HEK293 (cell line): ENCODE measurements at regions not wholly inside any gene's neighbourhood (a gene's known extent, or its start where the extent isn't known, plus 50 kb on each side); places are given as distances from the start of the nearest gene placed in this dataset.

Experiments
- CTCF ChIA-PET: fragments of 350-600 bp; formaldehyde crosslinking; extraction: SDS; loops from one replicate; lab custom pipeline; 2021; ENCODE audit warnings: antibody characterized with exemption; lab: Yijun Ruan, JAX
- POLR2A ChIA-PET: fragments of 300-600 bp; formaldehyde crosslinking; extraction: SDS; loops from one replicate; lab custom pipeline; 2020; ENCODE audit warnings: antibody characterized with exemption, inconsistent platforms; lab: Yijun Ruan, JAX
- H3K27ac ChIP-seq: fragments of 200-500 bp; sonication (Bioruptor generic); 2 replicates; pipeline ENCODE4 v1.5.1; 2014; ENCODE audit warnings: low read depth, low read length, control low read depth, inconsistent platforms; ENCODE audit errors: extremely low read depth
- H3K36me3 ChIP-seq, 2 experiments: fragments of 200-500 bp in 1 of 2; sonication (Bioruptor generic) in 1 of 2; 1 replicate in 1 of 2; 2 replicates in 1 of 2; pipeline ENCODE4 v1.5.1; 2014 to 2017; ENCODE audit warnings: inconsistent platforms in 2 of 2, low read length in 2 of 2; ENCODE audit not compliant: control insufficient read depth in 2 of 2, insufficient read depth in 1 of 2
- H3K4me1 ChIP-seq: fragments of 200-500 bp; sonication (Bioruptor generic); 2 replicates; pipeline ENCODE4 v1.5.1; 2014; ENCODE audit warnings: mild to moderate bottlenecking, low read length, inconsistent platforms; ENCODE audit not compliant: control insufficient read depth, insufficient read depth
- H3K4me3 ChIP-seq: 2 replicates; pipeline ENCODE4 v1.5.1; 2011; ENCODE audit warnings: low read depth, mild to moderate bottlenecking, control low read depth, low read length, moderate library complexity
- H3K9me3 ChIP-seq: fragments of 200-500 bp; sonication (Bioruptor generic); 2 replicates; pipeline ENCODE4 v1.5.1; 2014; ENCODE audit warnings: low read depth, low read length, inconsistent platforms; ENCODE audit not compliant: control insufficient read depth, insufficient read depth
- BCL11B ChIP-seq: fragments of 450-650 bp; formaldehyde crosslinking; IDR thresholded peaks from 2 replicates; pipeline ENCODE4 v1.5.1; 2016; ENCODE audit warnings: low read depth, missing biosample characterization, missing genetic modification characterization
- KLF9 ChIP-seq: fragments of 450-650 bp; formaldehyde crosslinking; IDR thresholded peaks from 2 replicates; pipeline ENCODE4 v1.5.1; 2016; ENCODE audit warnings: missing biosample characterization, missing genetic modification characterization, low read depth
- OSR2 ChIP-seq: fragments of 450-650 bp; formaldehyde crosslinking; IDR thresholded peaks from 2 replicates; pipeline ENCODE4 v1.5.1; 2016; ENCODE audit warnings: missing biosample characterization, missing genetic modification characterization
- SCRT1 ChIP-seq: fragments of 450-650 bp; formaldehyde crosslinking; IDR thresholded peaks from 2 replicates; pipeline ENCODE4 v1.5.1; 2016; ENCODE audit warnings: missing biosample characterization, missing genetic modification characterization, borderline replicate concordance
- ZBTB17 ChIP-seq: fragments of 450-650 bp; formaldehyde crosslinking; IDR thresholded peaks from 2 replicates; pipeline ENCODE4 v1.5.1; 2016; ENCODE audit warnings: missing biosample characterization, missing genetic modification characterization
- ZBTB49 ChIP-seq: fragments of 450-650 bp; formaldehyde crosslinking; IDR thresholded peaks from 2 replicates; pipeline ENCODE4 v1.5.1; 2016; ENCODE audit warnings: missing biosample characterization, missing genetic modification characterization, low read depth
- ZEB2 ChIP-seq: fragments of 450-650 bp; formaldehyde crosslinking; IDR thresholded peaks from 2 replicates; pipeline ENCODE4 v1.5.1; 2016; ENCODE audit warnings: missing biosample characterization, missing genetic modification characterization
- ZFP69B ChIP-seq: fragments of 450-650 bp; formaldehyde crosslinking; IDR thresholded peaks from 2 replicates; pipeline ENCODE4 v1.5.1; 2016; ENCODE audit warnings: missing biosample characterization, missing genetic modification characterization
- ZIC2 ChIP-seq: fragments of 450-650 bp; formaldehyde crosslinking; IDR thresholded peaks from 2 replicates; pipeline ENCODE4 v1.5.1; 2016; ENCODE audit warnings: missing biosample characterization, missing genetic modification characterization
- ZNF175 ChIP-seq: fragments of 450-650 bp; formaldehyde crosslinking; IDR thresholded peaks from 2 replicates; pipeline ENCODE4 v1.5.1; 2016; ENCODE audit warnings: missing biosample characterization, missing genetic modification characterization
- ZNF184 ChIP-seq: fragments of 450-650 bp; IDR thresholded peaks from 2 replicates; pipeline ENCODE4 v1.5.1; 2018; ENCODE audit warnings: missing biosample characterization, mild to moderate bottlenecking, missing genetic modification characterization
- ZNF366 ChIP-seq: fragments of 450-650 bp; formaldehyde crosslinking; conservative IDR thresholded peaks from 2 replicates; pipeline ENCODE4 v1.5.1; 2016; ENCODE audit warnings: missing biosample characterization, missing genetic modification characterization
- ZNF48 ChIP-seq: fragments of 450-650 bp; formaldehyde crosslinking; IDR thresholded peaks from 2 replicates; pipeline ENCODE4 v1.5.1; 2016; ENCODE audit warnings: missing biosample characterization, missing genetic modification characterization
- ZNF585B ChIP-seq: fragments of 450-650 bp; formaldehyde crosslinking; IDR thresholded peaks from 2 replicates; pipeline ENCODE4 v1.5.1; 2016; ENCODE audit warnings: missing biosample characterization, missing genetic modification characterization
- ZNF596 ChIP-seq: fragments of 450-650 bp; IDR thresholded peaks from 2 replicates; pipeline ENCODE4 v1.5.0; 2018; ENCODE audit warnings: missing biosample characterization, mild to moderate bottlenecking, missing genetic modification characterization, moderate library complexity
- ZNF600 ChIP-seq: fragments of 450-650 bp; formaldehyde crosslinking; IDR thresholded peaks from 2 replicates; pipeline ENCODE4 v1.5.1; 2016; ENCODE audit warnings: missing biosample characterization, missing genetic modification characterization
- ZNF629 ChIP-seq: fragments of 450-650 bp; formaldehyde crosslinking; IDR thresholded peaks from 2 replicates; pipeline ENCODE4 v1.5.1; 2017; ENCODE audit warnings: missing biosample characterization, missing genetic modification characterization
- ZNF645 ChIP-seq: fragments of 450-650 bp; formaldehyde crosslinking; IDR thresholded peaks from 2 replicates; pipeline ENCODE4; 2016; ENCODE audit warnings: missing biosample characterization, missing genetic modification characterization
- ZNF747 ChIP-seq: fragments of 450-650 bp; formaldehyde crosslinking; IDR thresholded peaks from 2 replicates; pipeline ENCODE4 v1.5.1; 2016; ENCODE audit warnings: missing biosample characterization, missing genetic modification characterization
- ZNF76 ChIP-seq: fragments of 450-650 bp; formaldehyde crosslinking; IDR thresholded peaks from 2 replicates; pipeline ENCODE4; 2016; ENCODE audit warnings: low read depth, missing biosample characterization, missing genetic modification characterization, borderline replicate concordance
- ZNF830 ChIP-seq: fragments of 450-650 bp; IDR thresholded peaks from 2 replicates; pipeline ENCODE4 v1.5.0; 2018; ENCODE audit warnings: missing biosample characterization, missing genetic modification characterization, low read depth, mild to moderate bottlenecking, moderate library complexity
- ZNF837 ChIP-seq: fragments of 450-650 bp; formaldehyde crosslinking; IDR thresholded peaks from 2 replicates; pipeline ENCODE4 v1.5.1; 2016; ENCODE audit warnings: missing biosample characterization, missing genetic modification characterization
- ZSCAN4 ChIP-seq: fragments of 450-650 bp; formaldehyde crosslinking; IDR thresholded peaks from 2 replicates; pipeline ENCODE4 v1.5.1; 2017; ENCODE audit warnings: missing biosample characterization, missing genetic modification characterization
- TF ChIP-seq, protein P1 (sequence below): IDR thresholded peaks from 2 replicates; pipeline ENCODE4 v1.6.1; 2011; ENCODE audit warnings: mild to moderate bottlenecking, low read depth, low read length, borderline replicate concordance
- TF ChIP-seq, protein P2 (sequence below): fragments of 450-650 bp; formaldehyde crosslinking; IDR thresholded peaks from 2 replicates; pipeline ENCODE4 v1.5.1; 2016; ENCODE audit warnings: missing biosample characterization, missing genetic modification characterization
- TF ChIP-seq, protein P3 (sequence below): fragments of 450-650 bp; formaldehyde crosslinking; IDR thresholded peaks from 2 replicates; pipeline ENCODE4 v1.5.1; 2016; ENCODE audit warnings: missing biosample characterization, missing genetic modification characterization
- TF ChIP-seq, protein P4 (sequence below): sonication (generic); formaldehyde crosslinking; IDR thresholded peaks from 2 replicates; pipeline ENCODE4 v1.8.1; 2022; ENCODE audit warnings: mild to moderate bottlenecking, moderate library complexity, missing genetic modification reagents

- no peaks in the 10 kb centered on the region for H3K9me3 ChIP-seq
- no peaks in the 10 kb centered on the region for H3K4me1 ChIP-seq
- no peak overlapping the region for H3K4me3 ChIP-seq
- POLR2A ChIA-PET, result no interaction called here
- H3K36me3 ChIP-seq, result no peaks in the 10 kb centered on the region
- no peak for TF ChIP-seq ZNF366 (tag by site-specific recombination)
- TF ChIP-seq ZNF585B, result no peak
- no peak for TF ChIP-seq ZBTB49 (tag by site-specific recombination)
- no peak for TF ChIP-seq OSR2 (tag by site-specific recombination)
- TF ChIP-seq ZNF830 (tag by site-specific recombination), result no peak
- no peak for TF ChIP-seq KLF9
- TF ChIP-seq ZNF184 (tag by site-specific recombination), result no peak
- TF ChIP-seq, protein P1, sequence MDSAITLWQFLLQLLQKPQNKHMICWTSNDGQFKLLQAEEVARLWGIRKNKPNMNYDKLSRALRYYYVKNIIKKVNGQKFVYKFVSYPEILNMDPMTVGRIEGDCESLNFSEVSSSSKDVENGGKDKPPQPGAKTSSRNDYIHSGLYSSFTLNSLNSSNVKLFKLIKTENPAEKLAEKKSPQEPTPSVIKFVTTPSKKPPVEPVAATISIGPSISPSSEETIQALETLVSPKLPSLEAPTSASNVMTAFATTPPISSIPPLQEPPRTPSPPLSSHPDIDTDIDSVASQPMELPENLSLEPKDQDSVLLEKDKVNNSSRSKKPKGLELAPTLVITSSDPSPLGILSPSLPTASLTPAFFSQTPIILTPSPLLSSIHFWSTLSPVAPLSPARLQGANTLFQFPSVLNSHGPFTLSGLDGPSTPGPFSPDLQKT, result no peak
- TF ChIP-seq ZFP69B (tag by site-specific recombination), result no peak
- TF ChIP-seq ZNF747 (tag by site-specific recombination), result no peak
- no peak for TF ChIP-seq ZNF600
- TF ChIP-seq ZNF48 (tag by site-specific recombination), result no peak
- TF ChIP-seq ZNF175 (tag by site-specific recombination), result no peak
- no peak for TF ChIP-seq ZIC2 (tag by site-specific recombination)
- TF ChIP-seq, protein P2, sequence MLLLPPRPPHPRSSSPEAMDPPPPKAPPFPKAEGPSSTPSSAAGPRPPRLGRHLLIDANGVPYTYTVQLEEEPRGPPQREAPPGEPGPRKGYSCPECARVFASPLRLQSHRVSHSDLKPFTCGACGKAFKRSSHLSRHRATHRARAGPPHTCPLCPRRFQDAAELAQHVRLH, result no peak
- no peak for TF ChIP-seq ZNF596 (tag by site-specific recombination)
- no peak overlapping the region for H3K27ac ChIP-seq
- CTCF ChIA-PET, result no interaction called here
Measured at GRCh38 chr1:189356206-189356605, 1121.5 kb downstream of the BRINP3 start.

DNA sequence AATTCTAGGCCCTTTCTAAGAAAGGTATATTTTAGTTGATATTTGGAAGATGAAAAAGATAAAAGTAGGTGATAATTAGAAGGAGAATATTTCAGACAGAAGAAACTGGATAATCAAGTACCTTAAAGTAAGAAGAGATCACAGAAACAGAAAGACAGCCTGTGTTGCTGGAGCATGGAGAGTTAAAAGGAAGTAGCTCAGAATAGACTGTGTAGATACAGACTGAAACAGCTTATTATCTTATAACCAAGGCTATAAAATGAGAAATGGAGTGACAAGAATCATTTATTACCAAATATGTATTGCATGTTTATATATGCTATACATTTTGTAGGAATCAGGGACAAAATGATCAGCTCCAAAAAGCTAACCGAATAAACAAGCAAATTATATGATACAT lies 1120.3 kb downstream of the BRINP3 start:
- Histone ChIP-seq H3K27ac (no peak overlapping the region), H3K36me3 (no peaks in the 10 kb centered on the region), H3K9me3 (no peaks in the 10 kb centered on the region), H3K4me1 (no peaks in the 10 kb centered on the region), H3K4me3 (no peak overlapping the region)
- CTCF ChIA-PET, result interaction anchor here (0.5 kb wide), 1 partner anchor 310 kb away, joined by 5 read pairs; no protein-coding TSS in a partner anchor
- POLR2A ChIA-PET, result no interaction called here
- no peak for TF ChIP-seq ZBTB17 (tag by site-specific recombination)
- no peak for TF ChIP-seq ZNF837 (tag by site-specific recombination)
- no peak for TF ChIP-seq SCRT1 (tag by site-specific recombination)
- no peak for TF ChIP-seq ZEB2 (tag by site-specific recombination)
- TF ChIP-seq ZNF76 (tag by site-specific recombination), result no peak
- TF ChIP-seq, protein P3, sequence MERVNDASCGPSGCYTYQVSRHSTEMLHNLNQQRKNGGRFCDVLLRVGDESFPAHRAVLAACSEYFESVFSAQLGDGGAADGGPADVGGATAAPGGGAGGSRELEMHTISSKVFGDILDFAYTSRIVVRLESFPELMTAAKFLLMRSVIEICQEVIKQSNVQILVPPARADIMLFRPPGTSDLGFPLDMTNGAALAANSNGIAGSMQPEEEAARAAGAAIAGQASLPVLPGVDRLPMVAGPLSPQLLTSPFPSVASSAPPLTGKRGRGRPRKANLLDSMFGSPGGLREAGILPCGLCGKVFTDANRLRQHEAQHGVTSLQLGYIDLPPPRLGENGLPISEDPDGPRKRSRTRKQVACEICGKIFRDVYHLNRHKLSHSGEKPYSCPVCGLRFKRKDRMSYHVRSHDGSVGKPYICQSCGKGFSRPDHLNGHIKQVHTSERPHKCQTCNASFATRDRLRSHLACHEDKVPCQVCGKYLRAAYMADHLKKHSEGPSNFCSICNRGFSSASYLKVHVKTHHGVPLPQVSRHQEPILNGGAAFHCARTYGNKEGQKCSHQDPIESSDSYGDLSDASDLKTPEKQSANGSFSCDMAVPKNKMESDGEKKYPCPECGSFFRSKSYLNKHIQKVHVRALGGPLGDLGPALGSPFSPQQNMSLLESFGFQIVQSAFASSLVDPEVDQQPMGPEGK (tag by site-specific recombination), result no peak
- TF ChIP-seq, protein P4, sequence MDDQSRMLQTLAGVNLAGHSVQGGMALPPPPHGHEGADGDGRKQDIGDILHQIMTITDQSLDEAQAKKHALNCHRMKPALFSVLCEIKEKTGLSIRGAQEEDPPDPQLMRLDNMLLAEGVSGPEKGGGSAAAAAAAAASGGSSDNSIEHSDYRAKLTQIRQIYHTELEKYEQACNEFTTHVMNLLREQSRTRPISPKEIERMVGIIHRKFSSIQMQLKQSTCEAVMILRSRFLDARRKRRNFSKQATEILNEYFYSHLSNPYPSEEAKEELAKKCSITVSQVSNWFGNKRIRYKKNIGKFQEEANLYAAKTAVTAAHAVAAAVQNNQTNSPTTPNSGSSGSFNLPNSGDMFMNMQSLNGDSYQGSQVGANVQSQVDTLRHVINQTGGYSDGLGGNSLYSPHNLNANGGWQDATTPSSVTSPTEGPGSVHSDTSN (CRISPR knock-in tag), result no peak
- no peak for TF ChIP-seq ZSCAN4 (tag by site-specific recombination)
- no peak for TF ChIP-seq ZNF645 (tag by site-specific recombination)
- TF ChIP-seq BCL11B (tag by site-specific recombination), result no peak
- TF ChIP-seq ZNF629 (tag by site-specific recombination), result no peak
